ENCODE measurements at regions not wholly inside any gene's neighbourhood (a gene's known extent, or its start where the extent isn't known, plus 50 kb on each side); places are given as distances from the start of the nearest gene placed in this dataset.

DNA sequence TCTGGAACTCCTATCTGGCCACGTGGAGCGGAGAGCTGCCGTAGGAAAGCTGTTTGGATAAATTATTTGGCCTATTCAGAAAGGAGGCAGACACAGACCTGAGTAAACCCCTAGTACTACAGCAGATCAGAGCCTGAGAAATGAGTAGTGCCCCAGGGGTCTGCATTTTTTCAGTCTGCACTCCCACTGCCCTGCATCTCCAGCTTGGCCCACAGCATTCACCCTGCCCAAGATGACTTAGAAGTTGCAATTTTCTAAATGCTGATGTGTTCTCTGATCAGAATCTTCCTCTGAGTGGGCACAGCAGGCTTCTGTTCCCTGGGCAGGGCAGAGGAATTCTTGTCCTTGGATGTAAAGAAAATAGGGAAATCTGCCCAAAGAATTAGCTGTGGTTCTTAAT lies 55.1 kb upstream of the PIK3CB start:
- intact Hi-C loops (cut with micrococcal nuclease) (no loop called here), dilution Hi-C loops (cut with MboI; ENCODE audit: extremely low pct_ligation_motif_present, low sequenced_read_pairs) (no loop called here)
- ChIA-PET POLR2A (no interaction called here), CTCF (interaction anchor here (1.2 to 4.6 kb wide), 5 partner anchors 8 to 296 kb away, joined by 3 to 25 read pairs (median 5); partner anchors contain the start of gene CEP70)
- no peak for DNase-seq (ENCODE audit: low read depth, low spot score)
- H3K4me3 ChIP-seq (replicated peaks in 1 of 3; ENCODE audit: insufficient read depth in 1 of 3, low read depth in 1 of 3, low read length in 3 of 3), result no peak overlapping the region
- no peak overlapping the region for H3K9ac ChIP-seq (replicated peaks; ENCODE audit: extremely low read depth, insufficient read depth, low read length)
- BruUV-seq (replicated peaks), result no TSS peak
- H3K4me1 ChIP-seq (ENCODE audit: control insufficient read depth, extremely low read depth, insufficient read depth, low read length), result peaks cover 4% of the 10 kb centered on the region
- H3K36me3 ChIP-seq (ENCODE audit: control insufficient read depth in 2 of 2, extremely low read depth in 1 of 2, insufficient read depth in 2 of 2, low read length in 2 of 2), result no peaks in the 10 kb centered on the region
- no peak overlapping the region for H3K4me2 ChIP-seq (ENCODE audit: insufficient read depth, low read length)
- no peak overlapping the region for H2AFZ ChIP-seq (ENCODE audit: low read depth, low read length)
- H3K27ac ChIP-seq (ENCODE audit: insufficient read depth, low read depth, low read length), result no peak overlapping the region
- no peaks in the 10 kb centered on the region for H3K9me1 ChIP-seq (replicated peaks; ENCODE audit: control insufficient read depth, extremely low read depth, insufficient read depth, low read length)
- TF ChIP-seq CTCF (IDR thresholded peaks at IDR 0.05; ENCODE audit: extremely low read depth in 1 of 2, insufficient read depth in 1 of 2, low read depth in 1 of 2, low read length in 2 of 2) (no peak), GATA2 (IDR thresholded peaks at IDR 0.05; ENCODE audit: insufficient read depth, insufficient read length, low read depth, low read length) (no peak), MAX (IDR thresholded peaks at IDR 0.05; ENCODE audit: insufficient read depth, insufficient read length) (no peak), MYC (IDR thresholded peaks at IDR 0.05; ENCODE audit: low read depth, low read length) (no peak), JUN (IDR thresholded peaks at IDR 0.05; ENCODE audit: borderline replicate concordance, insufficient read depth, insufficient read length, low read depth) (no peak), EZH2 (IDR thresholded peaks at IDR 0.05; ENCODE audit: borderline replicate concordance, low read depth, low read length, severe bottlenecking) (no peak), POLR2A (IDR thresholded peaks at IDR 0.05; ENCODE audit: low read depth, low read length) (no peak), FOS (IDR thresholded peaks at IDR 0.05; ENCODE audit: borderline replicate concordance, insufficient read depth, low read length) (no peak), POLR2AphosphoS5 (IDR thresholded peaks at IDR 0.05; ENCODE audit: insufficient read depth, low read depth, low read length) (no peak)
- H3K27me3 ChIP-seq (ENCODE audit: control insufficient read depth in 2 of 2, insufficient read depth in 2 of 2, low read length in 2 of 2), result no peaks in the 10 kb centered on the region
- no peaks in the 10 kb centered on the region for H3K79me2 ChIP-seq (ENCODE audit: control insufficient read depth, insufficient read depth, low read length)
- H4K20me1 ChIP-seq (replicated peaks; ENCODE audit: control insufficient read depth, extremely low read depth, insufficient read depth, low read length), result no peaks in the 10 kb centered on the region
- H3K9me3 ChIP-seq (replicated peaks; ENCODE audit: control insufficient read depth, insufficient read depth, low read length), result no peaks in the 10 kb centered on the region
- FAIRE-seq, result no peak

Measured in endothelial cell of umbilical vein (primary cell).